ENCODE measurements at regions not wholly inside any gene's neighbourhood (a gene's known extent, or its start where the extent isn't known, plus 50 kb on each side); places are given as distances from the start of the nearest gene placed in this dataset.

DNA sequence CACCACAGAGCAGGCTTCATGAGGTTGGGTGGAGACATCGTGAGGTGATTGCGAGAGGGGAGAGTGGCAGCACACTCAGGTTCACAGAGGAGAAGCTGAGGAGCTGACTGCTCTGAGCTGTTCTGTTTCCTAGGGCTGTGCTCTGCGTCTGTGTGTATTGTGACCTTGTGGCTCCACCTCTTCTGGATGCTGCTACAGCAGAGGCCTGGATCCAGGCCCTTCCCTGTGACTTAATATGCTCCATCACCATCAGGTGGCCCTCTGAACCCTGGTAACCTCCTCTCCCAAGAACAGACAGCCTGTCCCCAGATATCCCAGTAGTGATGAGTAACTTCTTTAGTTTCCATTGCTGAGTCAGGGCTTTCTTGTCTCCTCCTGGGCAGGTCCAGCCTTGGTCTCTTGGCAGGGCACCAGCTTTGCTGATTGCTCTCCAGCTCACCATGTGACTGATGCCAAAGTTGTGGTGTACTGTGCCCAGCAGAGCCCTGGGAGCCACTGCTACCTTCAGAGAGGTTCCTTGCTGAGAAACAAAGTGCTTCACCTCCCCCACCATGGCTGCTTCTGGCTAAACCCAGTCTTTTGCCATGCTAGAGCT is 212.8 kb upstream of the CHD1 start:
- no peaks in the 10 kb centered on the region for H3K4me1 ChIP-seq
- WGBS, 2 donors: 63 to 85% methylated on average over 3 of the region's 3 CpGs
- intact Hi-C loops (cut with DNase I): no loop called here

DNA sequence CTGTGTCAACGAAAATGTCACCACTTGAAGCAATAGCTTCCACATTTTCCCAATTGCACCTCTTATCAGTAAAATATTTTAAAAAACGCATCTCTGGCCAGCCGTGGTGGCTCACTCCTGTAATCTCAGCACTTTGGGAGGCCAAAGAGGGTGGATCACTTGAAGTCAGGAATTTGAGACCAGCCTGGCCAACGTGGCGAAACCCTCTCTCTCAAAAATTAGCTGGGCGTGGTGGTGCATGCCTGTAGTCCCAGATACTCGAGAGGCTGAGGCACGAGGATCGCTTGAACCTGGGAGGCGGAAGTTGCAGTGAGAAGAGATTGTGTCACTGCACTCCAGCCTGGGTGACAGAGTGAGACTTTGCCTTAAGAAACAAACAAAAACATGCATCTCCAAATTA is 210.1 kb upstream of the CHD1 start:
- TF ChIP-seq POLR2A (IDR thresholded peaks at IDR 0.05): no peak
- TF ChIP-seq, protein P1, sequence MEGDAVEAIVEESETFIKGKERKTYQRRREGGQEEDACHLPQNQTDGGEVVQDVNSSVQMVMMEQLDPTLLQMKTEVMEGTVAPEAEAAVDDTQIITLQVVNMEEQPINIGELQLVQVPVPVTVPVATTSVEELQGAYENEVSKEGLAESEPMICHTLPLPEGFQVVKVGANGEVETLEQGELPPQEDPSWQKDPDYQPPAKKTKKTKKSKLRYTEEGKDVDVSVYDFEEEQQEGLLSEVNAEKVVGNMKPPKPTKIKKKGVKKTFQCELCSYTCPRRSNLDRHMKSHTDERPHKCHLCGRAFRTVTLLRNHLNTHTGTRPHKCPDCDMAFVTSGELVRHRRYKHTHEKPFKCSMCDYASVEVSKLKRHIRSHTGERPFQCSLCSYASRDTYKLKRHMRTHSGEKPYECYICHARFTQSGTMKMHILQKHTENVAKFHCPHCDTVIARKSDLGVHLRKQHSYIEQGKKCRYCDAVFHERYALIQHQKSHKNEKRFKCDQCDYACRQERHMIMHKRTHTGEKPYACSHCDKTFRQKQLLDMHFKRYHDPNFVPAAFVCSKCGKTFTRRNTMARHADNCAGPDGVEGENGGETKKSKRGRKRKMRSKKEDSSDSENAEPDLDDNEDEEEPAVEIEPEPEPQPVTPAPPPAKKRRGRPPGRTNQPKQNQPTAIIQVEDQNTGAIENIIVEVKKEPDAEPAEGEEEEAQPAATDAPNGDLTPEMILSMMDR (IDR thresholded peaks at IDR 0.05): no peak
- DNase-seq: no peak
- no peaks in the 10 kb centered on the region for H3K27me3 ChIP-seq
- 78 to 83% methylated on average over 10 of the region's 10 CpGs for WGBS, 2 donors
- intact Hi-C loops (cut with DNase I): no loop called here
- no peaks in the 10 kb centered on the region for H3K4me1 ChIP-seq
- H3K36me3 ChIP-seq: no peaks in the 10 kb centered on the region
- H3K27ac ChIP-seq: no peak overlapping the region
- H3K9me3 ChIP-seq: peaks cover 0 to 6% (median 0%) of the 10 kb centered on the region in 3 donors
- H3K4me3 ChIP-seq: no peak overlapping the region

More for the DNA sequence above, 212.8 kb upstream of the CHD1 start:
- no peak overlapping the region for H3K27ac ChIP-seq
- H3K4me3 ChIP-seq: no peak overlapping the region
- H3K36me3 ChIP-seq: no peaks in the 10 kb centered on the region
- peaks cover 0 to 12% (median 0%) of the 10 kb centered on the region in 3 donors for H3K9me3 ChIP-seq
- TF ChIP-seq, protein P1 (IDR thresholded peaks at IDR 0.05): no peak
- TF ChIP-seq POLR2A (IDR thresholded peaks at IDR 0.05): no peak
- no peak for DNase-seq
- H3K27me3 ChIP-seq: no peaks in the 10 kb centered on the region

DNA sequence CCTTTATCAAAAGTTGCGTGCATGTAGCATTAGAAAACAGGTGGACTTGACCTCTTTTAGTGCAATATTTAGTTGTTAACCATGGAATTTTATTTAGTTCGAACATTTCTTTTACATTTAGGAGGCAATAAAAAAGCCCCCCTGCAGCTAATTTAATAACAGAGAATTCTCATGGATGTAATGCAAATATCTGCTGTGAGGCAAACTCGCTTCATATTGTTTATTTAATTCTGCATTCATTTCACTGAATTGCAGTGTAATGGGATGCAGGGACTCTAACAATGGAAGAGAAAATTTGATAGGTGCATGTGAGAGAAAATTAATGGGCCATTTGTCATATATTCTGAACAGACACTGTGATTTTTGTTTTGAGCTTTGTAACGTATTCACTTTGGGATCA is 205.1 kb upstream of the CHD1 start:
- DNase-seq: no peak
- TF ChIP-seq, protein P1 (IDR thresholded peaks at IDR 0.05): no peak
- no peak for TF ChIP-seq POLR2A (IDR thresholded peaks at IDR 0.05)
- Histone ChIP-seq H3K27me3 (no peaks in the 10 kb centered on the region), H3K4me3 (no peak overlapping the region), H3K4me1 (no peaks in the 10 kb centered on the region), H3K36me3 (no peaks in the 10 kb centered on the region), H3K27ac (no peak overlapping the region), H3K9me3 (no peaks in the 10 kb centered on the region)
- 69 to 77% methylated on average over 4 of the region's 4 CpGs for WGBS, 2 donors
- intact Hi-C loops (cut with DNase I): no loop called here

DNA sequence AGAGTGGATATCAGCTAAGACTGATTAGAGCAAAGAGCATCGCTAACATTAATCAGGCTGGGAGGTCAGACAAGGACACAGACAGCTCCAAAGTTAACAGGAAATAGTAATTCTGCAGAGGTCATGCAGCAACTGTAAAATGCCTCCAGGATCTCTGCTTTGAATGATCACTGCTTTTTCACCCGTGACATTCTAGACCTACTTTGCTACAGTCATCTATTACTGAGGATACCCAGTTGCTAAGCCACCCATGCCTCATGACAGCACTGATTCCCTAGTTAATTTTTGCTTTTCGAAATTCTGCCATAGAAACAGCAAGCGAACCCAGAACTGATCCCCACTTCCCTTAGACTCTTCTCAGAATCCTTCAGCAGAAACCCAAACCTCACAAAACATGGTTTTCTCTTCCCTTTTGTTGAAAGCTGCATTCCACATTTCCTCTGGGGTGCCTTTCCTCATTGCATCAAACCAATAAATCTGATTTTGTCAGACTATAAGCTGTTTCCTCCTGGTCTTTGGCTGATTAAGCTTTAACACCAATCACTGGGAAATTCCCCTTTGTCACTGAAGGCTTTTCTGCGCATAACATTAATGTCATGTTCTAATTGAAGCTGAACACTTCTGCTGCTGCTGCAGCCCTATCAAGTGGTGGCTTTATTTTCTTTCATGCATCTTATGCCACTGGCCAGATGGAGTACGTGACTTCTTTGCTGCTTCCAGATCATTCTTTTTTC is 201.1 kb upstream of the CHD1 start:
- Histone ChIP-seq H3K9me3 (no peaks in the 10 kb centered on the region), H3K36me3 (no peaks in the 10 kb centered on the region), H3K4me1 (no peaks in the 10 kb centered on the region), H3K27me3 (no peaks in the 10 kb centered on the region), H3K4me3 (no peak overlapping the region), H3K27ac (no peak overlapping the region)
- TF ChIP-seq POLR2A (IDR thresholded peaks at IDR 0.05): no peak
- TF ChIP-seq, protein P1 (IDR thresholded peaks at IDR 0.05): no peak
- no peak for DNase-seq
- intact Hi-C loops (cut with DNase I): no loop called here
- WGBS, 2 donors: 64 to 65% methylated on average over 6 of the region's 6 CpGs

DNA sequence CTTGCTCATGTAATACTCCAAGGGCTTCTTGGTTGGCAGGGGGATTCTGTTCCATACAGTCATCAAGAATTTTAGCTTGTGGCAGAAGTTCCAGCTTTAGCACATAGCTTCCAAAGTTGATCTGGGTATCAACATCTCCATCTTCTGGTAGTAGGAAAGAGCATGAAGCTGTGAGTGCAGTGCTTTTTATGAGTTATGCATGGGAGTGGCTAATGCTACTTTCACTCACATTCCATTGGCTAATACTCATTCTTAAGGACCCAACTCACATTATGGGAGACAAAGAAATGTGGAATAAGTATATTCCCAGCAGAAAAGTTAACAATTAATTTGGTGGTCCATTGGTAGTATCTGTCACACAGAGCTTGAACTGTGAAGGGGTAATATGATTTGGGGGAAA is 194.2 kb upstream of the CHD1 start:
- no peaks in the 10 kb centered on the region for H3K27me3 ChIP-seq
- H3K36me3 ChIP-seq: no peaks in the 10 kb centered on the region
- intact Hi-C loops (cut with DNase I): no loop called here
- no peaks in the 10 kb centered on the region for H3K4me1 ChIP-seq
- no peak overlapping the region for H3K27ac ChIP-seq
- no peak for TF ChIP-seq POLR2A (IDR thresholded peaks at IDR 0.05)
- TF ChIP-seq, protein P1 (IDR thresholded peaks at IDR 0.05): no peak
- H3K9me3 ChIP-seq: no peaks in the 10 kb centered on the region
- H3K4me3 ChIP-seq: no peak overlapping the region
- no peak for DNase-seq

Measured in esophagus squamous epithelium (tissue), 5 donors.